GM12878 (cell line): ENCODE measurements at regions not wholly inside any gene's neighbourhood (a gene's known extent, or its start where the extent isn't known, plus 50 kb on each side); places are given as distances from the start of the nearest gene placed in this dataset.

Source experiments
- ESRRA ChIP-seq: IDR thresholded peaks from 2 replicates; pipeline ENCODE4 v1.6.1; 2012; ENCODE audit warnings: mild to moderate bottlenecking, low read length, improper control_type of control experiment
- JUNB ChIP-seq: IDR thresholded peaks from 2 replicates; pipeline ENCODE4 v1.6.1; 2016; ENCODE audit warnings: antibody characterized with exemption, mild to moderate bottlenecking
- TF ChIP-seq, protein P1 (sequence below), 3 experiments: IDR thresholded peaks in 2 of 3; conservative IDR thresholded peaks in 1 of 3; 2 replicates each; pipeline ENCODE4 v1.5.1; 2011; ENCODE audit warnings: low read depth in 3 of 3, low read length in 3 of 3, mild to moderate bottlenecking in 3 of 3, control low read depth in 2 of 3, moderate library complexity in 2 of 3, inconsistent platforms in 1 of 3, mixed read lengths in 1 of 3; ENCODE audit not compliant: control insufficient read depth in 2 of 3, insufficient read depth in 1 of 3; ENCODE audit errors: extremely low read depth in 1 of 3

DNA sequence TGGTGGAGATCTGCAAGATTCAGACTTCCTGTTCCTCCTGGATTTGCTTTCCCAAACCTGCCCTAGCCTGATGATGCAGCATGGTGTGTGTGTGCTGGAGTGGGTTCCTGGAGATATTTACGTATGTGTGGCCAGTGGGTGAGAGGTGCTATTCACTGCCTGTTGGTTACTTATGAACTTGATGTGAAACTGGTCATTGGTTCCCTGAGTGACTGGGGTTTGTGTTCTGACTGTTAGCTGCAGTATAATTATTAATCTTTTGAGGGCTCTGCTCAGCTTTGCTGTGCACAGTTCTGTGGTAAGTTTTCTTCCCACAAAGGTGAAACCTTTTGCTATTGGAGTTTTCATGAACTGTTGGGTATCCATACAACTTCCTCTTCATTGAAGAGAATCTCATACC lies 541.8 kb upstream of the FBXO33 start:
- TF ChIP-seq JUNB, result peak; percentile 48; the same call in 1 of the 2 replicates
- no peak for TF ChIP-seq ESRRA
- TF ChIP-seq, protein P1, sequence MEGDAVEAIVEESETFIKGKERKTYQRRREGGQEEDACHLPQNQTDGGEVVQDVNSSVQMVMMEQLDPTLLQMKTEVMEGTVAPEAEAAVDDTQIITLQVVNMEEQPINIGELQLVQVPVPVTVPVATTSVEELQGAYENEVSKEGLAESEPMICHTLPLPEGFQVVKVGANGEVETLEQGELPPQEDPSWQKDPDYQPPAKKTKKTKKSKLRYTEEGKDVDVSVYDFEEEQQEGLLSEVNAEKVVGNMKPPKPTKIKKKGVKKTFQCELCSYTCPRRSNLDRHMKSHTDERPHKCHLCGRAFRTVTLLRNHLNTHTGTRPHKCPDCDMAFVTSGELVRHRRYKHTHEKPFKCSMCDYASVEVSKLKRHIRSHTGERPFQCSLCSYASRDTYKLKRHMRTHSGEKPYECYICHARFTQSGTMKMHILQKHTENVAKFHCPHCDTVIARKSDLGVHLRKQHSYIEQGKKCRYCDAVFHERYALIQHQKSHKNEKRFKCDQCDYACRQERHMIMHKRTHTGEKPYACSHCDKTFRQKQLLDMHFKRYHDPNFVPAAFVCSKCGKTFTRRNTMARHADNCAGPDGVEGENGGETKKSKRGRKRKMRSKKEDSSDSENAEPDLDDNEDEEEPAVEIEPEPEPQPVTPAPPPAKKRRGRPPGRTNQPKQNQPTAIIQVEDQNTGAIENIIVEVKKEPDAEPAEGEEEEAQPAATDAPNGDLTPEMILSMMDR (IDR thresholded peaks at IDR 0.05 in 2 of 3, conservative IDR thresholded peaks at IDR 0.05 in 1 of 3; ENCODE audit: control insufficient read depth in 2 of 3, extremely low read depth in 1 of 3, insufficient read depth in 1 of 3, low read depth in 3 of 3, low read length in 3 of 3), result no peak
